Eye (tissue), 1 donor: ENCODE measurements at regions not wholly inside any gene's neighbourhood (a gene's known extent, or its start where the extent isn't known, plus 50 kb on each side); places are given as distances from the start of the nearest gene placed in this dataset.
A peak's percentile ranks its signal among the peaks of the same experiment; 100 is the strongest.
"Not testable (repeated sequence)": the region's sequence is repeated elsewhere in the genome, so short reads cannot be mapped to it uniquely, and the experiment has no call there.

ENCODE experiments used
- DNase-seq: peaks from one replicate; pipeline ENCODE4 v3.0.0-alpha.2; 2015

DNA sequence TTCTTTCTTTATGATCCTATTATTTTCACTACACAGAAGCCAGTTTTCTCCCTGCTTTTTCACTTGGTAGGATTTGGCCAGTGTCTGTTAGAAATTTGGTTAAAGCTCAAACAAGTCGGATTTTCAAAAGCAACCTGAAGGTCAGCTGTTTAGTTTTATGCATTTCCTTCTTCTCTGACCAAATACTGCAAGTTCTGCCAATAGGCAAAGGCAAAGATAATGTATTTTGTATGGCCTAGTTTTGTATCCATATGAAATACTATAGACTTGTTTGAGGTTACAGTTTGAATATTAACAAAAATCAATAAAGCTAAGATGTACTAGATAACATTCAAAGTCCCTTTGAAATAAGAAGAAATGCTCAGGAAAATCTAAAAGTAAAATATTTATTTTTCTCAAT lies 439.4 kb downstream of the TRIML1 start:
- no peak for DNase-seq

DNA sequence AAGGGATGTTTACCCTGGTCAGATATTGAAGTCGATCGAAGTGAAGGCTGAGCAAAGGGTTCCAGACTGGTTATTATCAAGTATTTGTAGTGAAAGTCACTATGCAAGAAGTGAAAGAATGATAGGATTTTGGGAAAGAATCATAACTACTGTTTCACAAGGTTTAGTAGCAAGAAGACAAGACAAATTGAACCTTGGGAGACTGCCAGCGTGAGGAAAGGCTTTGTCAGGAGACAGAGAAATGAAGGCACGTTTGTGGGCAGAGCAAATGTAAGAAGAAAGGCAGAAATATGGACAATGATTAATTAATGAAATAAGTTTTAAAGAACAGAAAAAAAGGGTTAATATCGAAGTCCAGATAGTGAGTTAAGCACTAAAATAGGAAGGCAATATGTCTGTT lies 456.8 kb downstream of the TRIML1 start:
- DNase-seq: no peak

DNA sequence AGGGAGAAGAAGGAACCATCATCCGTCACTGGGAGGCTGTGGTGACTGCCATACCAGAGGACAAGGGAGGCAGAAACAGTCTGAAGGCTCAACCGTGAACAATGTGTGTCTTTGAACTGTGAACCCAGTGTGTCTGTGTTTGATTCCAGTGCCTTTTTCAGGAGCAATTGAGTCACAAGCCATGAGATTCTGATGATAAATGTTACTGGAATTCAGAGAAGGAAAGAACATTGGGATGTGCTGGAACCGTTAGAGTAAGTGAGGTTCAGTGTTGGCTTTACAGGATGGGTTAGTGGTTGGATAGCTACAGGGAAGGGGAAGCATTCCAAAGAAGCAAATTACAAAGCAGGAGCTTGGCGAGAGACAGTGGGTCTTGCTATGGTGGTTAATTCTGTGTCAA lies 464.4 kb downstream of the TRIML1 start:
- no peak for DNase-seq

DNA sequence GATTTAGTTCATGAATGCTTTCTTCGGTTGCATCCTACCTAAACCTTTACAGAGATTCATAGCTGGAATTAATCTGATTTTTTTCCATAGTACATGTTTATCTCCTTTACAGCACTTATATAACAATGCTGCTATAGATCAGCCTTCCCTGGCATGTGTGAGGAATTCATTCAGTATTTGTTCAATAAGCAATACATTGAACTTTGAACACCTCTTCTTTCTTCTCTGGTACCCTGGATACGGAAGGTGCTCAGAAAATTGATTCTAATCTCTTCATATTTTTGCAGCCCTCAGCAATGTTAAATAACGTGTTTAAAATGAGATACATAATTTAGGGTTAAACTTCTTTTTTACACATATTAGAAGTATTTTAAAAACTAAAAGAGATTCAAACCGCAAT lies 467.4 kb downstream of the TRIML1 start:
- no peak for DNase-seq

DNA sequence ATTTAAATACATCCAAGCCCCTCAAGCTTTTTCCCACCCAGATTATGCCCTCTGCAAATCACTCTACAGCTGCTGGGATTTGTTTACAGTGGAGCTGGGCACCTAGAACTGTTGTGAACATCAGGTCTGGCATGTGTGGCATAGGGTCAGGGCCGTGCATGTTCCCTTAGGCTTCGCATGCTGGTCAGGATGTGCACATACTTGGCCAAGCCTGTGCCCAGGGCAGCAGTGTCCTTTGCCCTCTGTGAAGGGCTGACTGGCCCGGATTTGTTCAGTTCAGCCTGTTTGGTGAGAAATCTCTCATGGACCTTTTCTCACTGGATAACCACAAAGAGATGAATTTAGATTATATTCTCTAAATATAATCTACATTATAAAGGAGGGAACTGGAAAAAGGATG lies 471.9 kb downstream of the TRIML1 start:
- DNase-seq: no peak

DNA sequence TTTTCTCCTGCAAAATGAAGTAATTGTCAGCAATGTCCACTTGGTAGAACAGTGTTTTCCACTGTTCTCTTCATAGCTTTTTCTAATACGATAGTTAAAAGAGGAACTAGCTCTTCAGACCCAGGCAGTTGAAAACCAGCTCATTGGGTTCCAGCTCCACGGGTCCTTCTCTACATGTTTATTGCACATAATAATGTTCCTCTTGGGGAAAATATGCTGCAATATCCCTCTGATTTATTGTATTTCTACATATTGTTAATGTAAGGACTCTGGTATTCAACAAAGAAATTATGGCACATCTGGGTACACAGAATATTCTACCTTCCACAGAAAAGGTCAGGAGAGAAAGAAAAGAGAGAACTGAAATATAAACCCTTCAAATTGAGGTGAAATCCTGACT lies 473.4 kb downstream of the TRIML1 start:
- DNase-seq: no peak

DNA sequence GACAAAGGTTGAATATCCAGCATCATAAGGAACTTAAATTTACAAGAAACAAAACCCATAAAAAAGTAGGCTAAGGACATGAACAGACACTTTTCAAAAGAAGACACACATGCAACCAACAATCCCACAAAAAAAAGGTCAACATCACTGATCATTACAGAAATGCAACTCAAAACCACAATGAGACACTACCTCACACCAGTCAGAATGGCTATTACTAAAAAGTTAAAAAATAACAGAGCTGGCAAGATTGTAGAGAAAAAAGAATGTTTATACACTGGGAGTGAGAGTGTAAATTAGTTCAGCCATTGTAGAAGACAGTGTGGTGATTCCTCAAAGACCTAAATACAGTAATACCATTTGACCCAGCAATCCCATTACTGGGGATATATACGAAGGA lies 474.7 kb downstream of the TRIML1 start:
- no peak for DNase-seq

DNA sequence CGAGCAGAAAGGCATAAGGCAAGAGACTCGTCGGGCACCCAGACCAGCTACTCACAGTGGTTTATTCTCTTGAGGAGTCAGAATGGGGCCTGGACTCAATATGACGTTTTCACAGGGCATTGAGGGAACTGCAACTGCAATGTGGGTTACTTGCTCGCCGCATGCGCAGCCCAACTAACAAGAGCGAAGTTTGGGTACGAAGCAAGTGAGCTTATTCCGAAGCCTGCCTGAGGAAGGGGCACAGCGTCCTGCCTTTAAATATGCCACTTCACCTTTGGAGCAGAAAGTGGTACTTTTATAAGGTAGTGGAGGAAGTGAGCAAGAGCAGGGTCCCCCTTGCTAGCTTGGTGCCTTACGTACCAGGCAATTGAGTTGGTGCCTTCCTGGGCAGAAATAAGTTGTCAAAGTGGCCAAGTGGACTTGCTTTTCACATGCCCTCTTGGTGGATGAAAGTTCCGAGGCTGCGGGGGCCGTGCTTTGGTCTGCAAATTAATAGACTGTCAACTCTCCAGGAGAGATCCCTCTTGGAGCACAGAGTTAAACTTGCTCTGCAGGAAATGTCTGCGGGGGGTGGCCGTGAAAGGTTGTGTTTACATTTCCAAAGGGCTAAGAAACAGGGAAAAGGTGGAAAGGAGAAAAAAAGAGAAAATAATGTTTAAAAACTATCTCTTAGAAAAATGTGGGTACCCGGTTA lies 480.4 kb downstream of the TRIML1 start:
- no peak for DNase-seq

GRCh38 chr4:188620608-188621007 lies 481.4 kb downstream of the TRIML1 start:
- DNase-seq: peak; percentile 3

- no peak for DNase-seq
These were observed 484.1 kb downstream of the TRIML1 start for GRCh38 chr4:188623314-188623854.

DNA sequence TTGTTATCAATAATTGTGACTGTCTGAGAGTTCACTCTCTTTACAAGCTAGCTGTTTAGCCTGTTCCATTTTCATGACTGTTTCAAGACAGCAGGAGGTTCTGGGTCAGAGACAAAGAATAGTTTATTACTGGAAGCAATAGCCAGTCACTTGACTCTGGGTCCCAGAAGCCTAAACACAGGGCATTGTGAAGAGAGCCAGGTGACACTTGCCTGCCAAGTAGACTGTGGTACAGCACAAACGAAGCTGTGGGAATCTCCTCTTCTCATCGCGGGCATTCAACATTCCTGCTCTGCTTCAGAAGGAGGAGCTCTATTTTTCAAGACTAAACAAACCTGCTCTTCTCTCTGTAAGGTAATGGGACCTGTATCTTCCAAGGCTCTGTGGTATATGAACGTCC lies 485.1 kb downstream of the TRIML1 start:
- DNase-seq: no peak

DNA sequence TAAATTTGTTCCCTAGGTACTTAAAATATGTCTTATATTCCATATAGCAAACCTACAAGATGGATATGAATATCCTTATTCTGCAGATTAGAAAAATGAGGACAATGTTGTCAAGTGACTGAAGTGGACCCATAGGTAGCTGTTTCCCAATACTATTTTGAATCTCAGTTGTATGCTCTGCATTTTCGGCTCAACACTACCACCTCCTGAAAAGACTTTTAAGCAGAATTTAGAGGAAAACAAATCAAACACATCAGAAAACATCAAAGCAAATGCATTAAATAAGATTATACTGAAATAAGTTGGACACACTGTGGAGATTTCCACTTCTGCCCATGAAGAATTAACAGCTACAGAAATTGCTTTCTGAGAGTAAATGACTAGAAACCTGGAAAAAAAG lies 488.7 kb downstream of the TRIML1 start:
- DNase-seq: no peak

- DNase-seq: peak; percentile 65
These were observed 500.3 kb downstream of the TRIML1 start for GRCh38 chr4:188639479-188640100.

DNA sequence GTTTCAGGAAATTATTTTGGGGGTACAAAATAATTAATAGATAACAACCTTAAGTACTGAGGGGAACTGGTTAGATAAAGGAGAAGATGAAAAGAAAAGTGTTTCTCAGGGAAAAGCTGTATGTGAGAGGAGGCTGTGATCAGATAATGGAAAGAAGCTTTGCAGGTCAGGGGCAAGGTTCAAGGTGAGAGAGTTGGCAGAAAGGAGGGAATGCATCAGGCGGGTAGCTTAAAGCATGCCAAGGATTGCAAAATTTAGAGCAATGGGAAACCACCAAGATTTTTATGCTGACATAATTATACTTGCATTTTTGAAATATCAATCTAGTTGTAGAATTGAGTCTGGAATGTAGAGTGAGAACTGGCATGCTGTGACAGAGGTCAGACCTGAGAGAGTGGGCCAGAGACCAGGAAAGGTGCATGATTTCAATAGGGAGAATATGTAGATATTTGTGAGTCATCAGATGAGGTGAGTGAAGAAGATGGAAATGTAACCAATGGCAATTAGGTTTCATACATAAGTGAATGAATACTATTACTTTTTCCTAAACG lies 508.7 kb downstream of the TRIML1 start:
- DNase-seq: no peak

- no peak for DNase-seq
These were observed 510.4 kb downstream of the TRIML1 start for GRCh38 chr4:188649635-188650034.

GRCh38 chr4:188650516-188650915 lies 511.3 kb downstream of the TRIML1 start:
- no peak for DNase-seq

DNA sequence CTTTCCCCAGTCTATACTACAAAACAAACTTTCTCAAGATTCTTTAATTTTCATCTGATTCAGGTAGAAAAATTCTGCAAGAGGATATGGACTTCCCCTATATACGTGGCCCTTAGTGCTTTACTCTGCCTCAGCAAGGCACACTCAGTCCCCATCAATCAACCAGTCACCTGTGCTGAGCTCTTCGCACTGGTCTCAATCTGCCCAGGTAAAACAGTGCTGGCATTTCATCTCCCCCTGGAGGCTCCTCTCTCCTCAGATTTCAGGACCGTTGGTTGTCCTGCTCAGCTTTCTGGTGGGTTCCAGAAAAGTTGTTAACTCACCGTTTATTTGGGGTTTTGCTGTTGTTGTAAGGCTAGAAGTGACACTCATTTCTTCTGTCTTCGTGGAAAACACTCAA lies 518.1 kb downstream of the TRIML1 start:
- DNase-seq: no peak

- DNase-seq: no peak
These were observed 519.8 kb downstream of the TRIML1 start for GRCh38 chr4:188658958-188659522.

- DNase-seq: no peak
These were observed 521.6 kb downstream of the TRIML1 start for GRCh38 chr4:188660796-188661195.

GRCh38 chr4:188661502-188661901 lies 522.3 kb downstream of the TRIML1 start:
- DNase-seq: no peak

DNA sequence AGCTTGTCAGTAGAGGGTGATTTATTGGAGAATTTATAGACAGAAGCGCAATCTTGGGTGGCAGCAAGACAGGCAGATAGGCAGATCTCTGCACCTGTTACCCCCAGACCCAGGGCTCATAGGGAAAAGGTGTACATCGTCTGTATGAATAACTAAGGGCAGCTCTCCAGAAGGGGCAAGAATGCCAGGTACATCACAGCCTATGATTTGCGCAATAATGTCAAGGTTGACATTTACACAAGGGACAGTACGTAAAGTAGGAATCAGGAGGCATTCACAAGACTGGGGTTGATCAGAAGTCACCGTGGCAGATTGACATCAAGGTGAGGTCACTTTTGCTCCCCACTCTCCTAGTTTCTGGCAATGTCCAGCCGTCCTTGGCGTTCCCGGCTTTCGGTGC lies 524.1 kb downstream of the TRIML1 start:
- DNase-seq: no peak

- DNase-seq: peak; percentile 8
These were observed 526.5 kb downstream of the TRIML1 start for GRCh38 chr4:188665491-188666457.

DNA sequence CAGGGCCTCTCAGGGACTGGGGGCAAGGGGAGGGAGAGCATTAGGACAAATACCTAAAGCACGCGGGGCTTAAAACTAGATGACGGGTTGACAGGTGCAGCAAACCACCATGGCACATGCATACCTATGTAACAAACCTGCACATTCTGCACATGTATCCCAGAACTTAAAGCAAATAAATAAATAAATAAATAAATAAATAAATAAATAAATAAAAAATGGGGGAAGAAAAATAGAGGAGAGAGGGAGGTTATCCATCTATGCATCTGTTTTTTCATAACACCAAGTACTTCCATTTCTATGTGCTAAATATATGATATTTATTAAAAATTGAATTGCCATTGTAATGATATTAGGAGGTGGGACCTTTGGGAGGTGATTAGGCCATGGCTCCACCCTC lies 539.5 kb downstream of the TRIML1 start:
- DNase-seq: not testable (repeated sequence)
